ENCODE measurements at regions not wholly inside any gene's neighbourhood (a gene's known extent, or its start where the extent isn't known, plus 50 kb on each side); places are given as distances from the start of the nearest gene placed in this dataset.
"Not testable (repeated sequence)": the region's sequence is repeated elsewhere in the genome, so short reads cannot be mapped to it uniquely, and the experiment has no call there.

GRCh38 chr17:16877099-16877498 is 94.8 kb downstream of the TNFRSF13B start:
- no peak overlapping the region for H3K27ac Mint-ChIP-seq
- ChIA-PET CTCF (no interaction called here), POLR2A (no interaction called here)
- H3K27me3 Mint-ChIP-seq (ENCODE audit: low read depth) = peaks cover 5% of the 10 kb centered on the region
- DNase-seq = no peak
- no peaks in the 10 kb centered on the region for H3K9me3 Mint-ChIP-seq (ENCODE audit: insufficient read depth)
- no peaks in the 10 kb centered on the region for H3K36me3 Mint-ChIP-seq (ENCODE audit: low read depth)
- H3K4me1 Mint-ChIP-seq (ENCODE audit: low read depth) = no peaks in the 10 kb centered on the region
- no peak for ATAC-seq
- H3K4me3 Mint-ChIP-seq = no peak overlapping the region

DNA sequence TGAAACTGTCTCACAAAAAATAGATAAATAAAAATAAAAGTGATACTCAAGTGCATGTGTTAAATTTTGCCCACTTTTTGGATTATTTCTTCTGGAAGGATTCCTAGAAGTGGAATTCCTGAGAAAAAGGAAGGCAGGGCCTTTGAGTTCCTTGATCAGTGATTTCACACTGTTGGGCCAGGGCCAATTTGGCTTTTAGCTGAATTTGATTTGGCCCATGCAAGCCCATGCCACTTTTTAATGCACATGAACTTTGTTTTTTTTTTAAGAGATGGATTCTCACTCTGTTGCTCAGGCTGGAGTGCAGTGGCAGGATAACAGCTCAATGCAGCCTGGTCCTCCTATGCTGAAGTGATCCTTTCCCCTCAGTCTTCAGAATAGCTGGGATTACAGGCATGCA is 96.3 kb downstream of the TNFRSF13B start:
- Mint-ChIP-seq H3K4me1 (ENCODE audit: low read depth) (no peaks in the 10 kb centered on the region), H3K36me3 (ENCODE audit: low read depth) (no peaks in the 10 kb centered on the region), H3K9me3 (ENCODE audit: insufficient read depth) (no peaks in the 10 kb centered on the region), H3K4me3 (no peak overlapping the region), H3K27me3 (ENCODE audit: low read depth) (peaks cover 5% of the 10 kb centered on the region), H3K27ac (no peak overlapping the region)
- ATAC-seq (no peak), DNase-seq (no peak)
- ChIA-PET POLR2A (no interaction called here), CTCF (no interaction called here)

GRCh38 chr17:16874216-16874615 is 97.7 kb downstream of the TNFRSF13B start:
- H3K9me3 Mint-ChIP-seq (ENCODE audit: insufficient read depth); H3K4me3 Mint-ChIP-seq; POLR2A ChIA-PET; H3K4me1 Mint-ChIP-seq (ENCODE audit: low read depth); H3K36me3 Mint-ChIP-seq (ENCODE audit: low read depth); CTCF ChIA-PET; H3K27ac Mint-ChIP-seq; DNase-seq; ATAC-seq; H3K27me3 Mint-ChIP-seq (ENCODE audit: low read depth): not testable (repeated sequence)

GRCh38 chr17:16873174-16874035 is 98.5 kb downstream of the TNFRSF13B start:
- POLR2A ChIA-PET = no interaction called here

GRCh38 chr17:16872351-16873173 is 99.4 kb downstream of the TNFRSF13B start:
- H3K27ac Mint-ChIP-seq = no peak overlapping the region
- no peak for DNase-seq
- no peaks in the 10 kb centered on the region for H3K36me3 Mint-ChIP-seq (ENCODE audit: low read depth)
- H3K4me3 Mint-ChIP-seq = no peak overlapping the region
- H3K27me3 Mint-ChIP-seq (ENCODE audit: low read depth) = peaks cover 5% of the 10 kb centered on the region
- H3K9me3 Mint-ChIP-seq (ENCODE audit: insufficient read depth) = no peaks in the 10 kb centered on the region
- H3K4me1 Mint-ChIP-seq (ENCODE audit: low read depth) = no peaks in the 10 kb centered on the region
- ChIA-PET CTCF (no interaction called here), POLR2A (no interaction called here)
- peak; percentile 19 for ATAC-seq

More at GRCh38 chr17:16873174-16874035, 98.5 kb downstream of the TNFRSF13B start:
- DNase-seq (peak; percentile 48), ATAC-seq (peak; percentile 73)
- Mint-ChIP-seq H3K9me3 (ENCODE audit: insufficient read depth) (no peaks in the 10 kb centered on the region), H3K36me3 (ENCODE audit: low read depth) (no peaks in the 10 kb centered on the region), H3K27ac (no peak overlapping the region), H3K4me3 (no peak overlapping the region), H3K27me3 (ENCODE audit: low read depth) (peaks cover 5% of the 10 kb centered on the region), H3K4me1 (ENCODE audit: low read depth) (no peaks in the 10 kb centered on the region)
- CTCF ChIA-PET = no interaction called here

- H3K27me3 Mint-ChIP-seq (ENCODE audit: low read depth); DNase-seq; H3K4me3 Mint-ChIP-seq; H3K36me3 Mint-ChIP-seq (ENCODE audit: low read depth); CTCF ChIA-PET; H3K9me3 Mint-ChIP-seq (ENCODE audit: insufficient read depth); POLR2A ChIA-PET; H3K27ac Mint-ChIP-seq; H3K4me1 Mint-ChIP-seq (ENCODE audit: low read depth); ATAC-seq: not testable (repeated sequence)
These were observed 100.3 kb downstream of the TNFRSF13B start for GRCh38 chr17:16871446-16872190.

DNA sequence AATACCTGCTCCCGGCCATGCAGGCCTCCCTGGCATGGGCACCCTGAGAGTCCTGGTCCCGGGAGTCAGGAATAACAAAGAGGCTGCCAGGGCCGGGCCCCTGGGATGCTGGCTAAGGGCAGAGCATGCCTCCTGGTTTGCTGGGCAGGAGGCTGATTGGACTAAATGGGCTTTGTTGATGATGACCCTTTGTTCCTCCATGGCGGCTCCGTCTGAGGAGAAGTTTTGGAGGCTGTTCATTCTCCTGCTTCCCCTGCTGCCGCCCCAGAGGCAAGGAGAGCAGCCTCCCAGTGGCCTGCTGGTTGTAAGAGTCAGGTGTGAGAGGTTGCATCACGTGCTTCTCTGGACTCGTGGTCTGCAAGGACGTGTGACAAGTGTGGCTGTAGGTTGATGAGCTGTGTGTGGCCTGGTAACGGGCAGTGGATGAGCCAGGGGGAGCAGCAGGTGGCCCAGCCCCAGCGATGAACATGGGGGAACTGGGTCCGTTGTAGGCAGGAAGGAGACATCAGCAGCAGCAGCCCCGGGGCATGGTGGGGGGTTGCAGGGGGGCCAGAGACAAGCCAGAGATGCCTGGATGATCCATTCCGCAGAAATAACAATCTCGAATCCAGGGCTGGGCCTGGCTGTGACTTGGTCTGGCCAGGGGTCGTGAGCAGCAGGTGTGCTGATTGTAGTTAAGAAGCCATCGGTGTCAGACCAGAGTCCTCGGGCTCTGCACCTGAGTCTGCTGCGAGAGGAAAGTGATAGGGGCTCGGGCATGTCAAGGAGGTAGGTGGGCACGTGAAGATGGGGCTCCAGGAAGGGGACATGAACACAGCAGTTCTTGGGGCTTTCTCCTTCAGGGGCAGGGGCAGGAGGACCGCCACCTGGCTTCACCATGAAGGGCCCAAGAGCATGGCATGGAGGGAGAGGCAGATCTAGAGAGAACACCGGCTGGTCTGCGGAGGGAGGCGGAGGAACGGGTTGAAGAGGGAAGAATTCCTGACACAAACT is 101.4 kb downstream of the TNFRSF13B start:
- ATAC-seq = no peak
- CTCF ChIA-PET = no interaction called here
- H3K27ac Mint-ChIP-seq = no peak overlapping the region
- H3K4me3 Mint-ChIP-seq = no peak overlapping the region
- no peaks in the 10 kb centered on the region for H3K9me3 Mint-ChIP-seq (ENCODE audit: insufficient read depth)
- H3K36me3 Mint-ChIP-seq (ENCODE audit: low read depth) = no peaks in the 10 kb centered on the region
- no peaks in the 10 kb centered on the region for H3K27me3 Mint-ChIP-seq (ENCODE audit: low read depth)
- no peak for DNase-seq
- POLR2A ChIA-PET = no interaction called here
- H3K4me1 Mint-ChIP-seq (ENCODE audit: low read depth) = no peaks in the 10 kb centered on the region

- H3K9me3 Mint-ChIP-seq (ENCODE audit: insufficient read depth); H3K27me3 Mint-ChIP-seq (ENCODE audit: low read depth); POLR2A ChIA-PET; H3K36me3 Mint-ChIP-seq (ENCODE audit: low read depth); H3K4me1 Mint-ChIP-seq (ENCODE audit: low read depth); ATAC-seq; DNase-seq; H3K27ac Mint-ChIP-seq; CTCF ChIA-PET; H3K4me3 Mint-ChIP-seq: not testable (repeated sequence)
These were observed 102.2 kb downstream of the TNFRSF13B start for GRCh38 chr17:16869531-16870252.

DNA sequence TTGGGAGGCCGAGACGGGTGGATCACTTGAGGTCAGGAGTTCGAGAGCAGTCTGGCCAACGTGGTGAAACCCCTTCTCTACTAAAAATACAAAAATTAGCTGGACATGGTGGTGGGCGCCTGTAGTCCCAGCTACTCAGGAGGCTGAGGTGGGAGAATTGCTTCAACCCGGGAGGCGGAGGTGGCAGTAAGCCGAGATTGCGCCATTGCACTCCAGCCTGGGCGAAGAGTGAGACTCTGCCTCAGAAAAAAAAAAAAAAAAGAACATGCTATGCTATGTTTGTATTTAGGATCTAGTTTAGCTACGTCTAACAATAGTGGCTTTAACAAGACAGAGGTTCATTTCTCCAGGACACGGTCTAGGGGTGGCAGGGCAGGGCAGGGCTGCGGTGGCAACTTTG is 103.3 kb downstream of the TNFRSF13B start:
- H3K4me3 Mint-ChIP-seq; H3K27ac Mint-ChIP-seq; CTCF ChIA-PET; DNase-seq; H3K27me3 Mint-ChIP-seq (ENCODE audit: low read depth); H3K36me3 Mint-ChIP-seq (ENCODE audit: low read depth); H3K4me1 Mint-ChIP-seq (ENCODE audit: low read depth); H3K9me3 Mint-ChIP-seq (ENCODE audit: insufficient read depth); ATAC-seq: not testable (repeated sequence)
- POLR2A ChIA-PET = interaction anchor here (0.6 kb wide), 1 partner anchor 167 kb away, joined by 3 read pairs; no protein-coding TSS in a partner anchor

DNA sequence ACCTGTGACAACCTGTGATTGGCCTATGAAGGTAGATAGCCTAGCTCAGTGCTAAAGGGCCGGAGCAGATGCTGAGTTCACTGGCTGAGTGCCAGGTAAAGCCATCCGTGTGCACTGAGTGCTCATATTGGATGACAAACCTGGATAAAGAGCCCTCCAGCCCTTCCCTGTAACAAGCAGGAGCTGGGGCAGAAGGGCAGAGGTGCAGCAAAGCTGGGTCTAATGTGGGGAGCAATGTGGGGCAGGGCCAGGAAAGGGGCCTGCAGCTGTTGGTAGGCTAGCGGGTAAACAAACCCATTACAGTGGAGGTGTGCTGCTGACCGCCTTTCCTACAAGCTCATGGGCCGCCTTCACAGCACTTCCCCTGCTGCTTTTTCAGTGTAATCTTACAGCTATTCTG is 104.4 kb downstream of the TNFRSF13B start:
- DNase-seq; H3K27me3 Mint-ChIP-seq (ENCODE audit: low read depth); H3K9me3 Mint-ChIP-seq (ENCODE audit: insufficient read depth); POLR2A ChIA-PET; CTCF ChIA-PET; ATAC-seq; H3K4me1 Mint-ChIP-seq (ENCODE audit: low read depth); H3K27ac Mint-ChIP-seq; H3K4me3 Mint-ChIP-seq; H3K36me3 Mint-ChIP-seq (ENCODE audit: low read depth): not testable (repeated sequence)

DNA sequence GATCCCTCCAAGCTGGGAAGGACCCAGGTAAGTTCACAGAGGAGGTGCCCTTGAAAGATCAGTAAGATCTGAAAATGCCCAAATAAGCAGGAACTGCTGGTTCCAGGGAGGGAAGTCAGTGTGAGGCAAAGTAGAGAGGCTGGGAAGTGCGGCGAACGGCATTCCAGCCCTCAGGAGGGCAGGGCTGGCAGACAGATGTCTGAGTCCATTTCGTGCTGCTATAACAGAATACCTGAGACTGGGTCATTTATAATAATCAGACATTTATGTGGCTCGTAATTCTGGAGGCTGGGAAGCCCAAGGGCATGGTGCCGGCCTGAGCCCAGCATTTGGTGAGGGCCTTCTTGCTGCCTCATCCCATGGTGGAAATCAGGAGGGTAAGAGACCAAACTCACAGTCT is 105.1 kb downstream of the TNFRSF13B start:
- H3K9me3 Mint-ChIP-seq (ENCODE audit: insufficient read depth); DNase-seq; ATAC-seq; CTCF ChIA-PET; H3K27me3 Mint-ChIP-seq (ENCODE audit: low read depth); H3K4me3 Mint-ChIP-seq; POLR2A ChIA-PET; H3K27ac Mint-ChIP-seq; H3K4me1 Mint-ChIP-seq (ENCODE audit: low read depth); H3K36me3 Mint-ChIP-seq (ENCODE audit: low read depth): not testable (repeated sequence)
